ENCODE measurements at regions not wholly inside any gene's neighbourhood (a gene's known extent, or its start where the extent isn't known, plus 50 kb on each side); places are given as distances from the start of the nearest gene placed in this dataset.

- no peaks in the 10 kb centered on the region for H3K9me3 ChIP-seq (ENCODE audit: control insufficient read depth, insufficient read depth, low read depth, low read length)
- no peak for DNase-seq (ENCODE audit: low read depth in 2 of 2)
- H3K9ac ChIP-seq (ENCODE audit: insufficient read depth, low read length): no peak overlapping the region
- H3K27me3 ChIP-seq (ENCODE audit: control insufficient read depth, insufficient read depth, low read length): no peaks in the 10 kb centered on the region
- H3K4me1 ChIP-seq (ENCODE audit: control insufficient read depth, extremely low read depth, insufficient read depth, low read length): no peaks in the 10 kb centered on the region
- no peak overlapping the region for H3K27ac ChIP-seq (ENCODE audit: insufficient read depth, low read length)
- TF ChIP-seq CTCF (conservative IDR thresholded peaks at IDR 0.05 in 1 of 2, IDR thresholded peaks at IDR 0.05 in 1 of 2; ENCODE audit: low read depth in 1 of 2, low read length in 2 of 2) (no peak), EZH2 (IDR thresholded peaks at IDR 0.05; ENCODE audit: low read length, missing control alignments) (no peak)
- H3K36me3 ChIP-seq (ENCODE audit: control insufficient read depth, insufficient read depth, low read length): no peaks in the 10 kb centered on the region
- no peaks in the 10 kb centered on the region for H4K20me1 ChIP-seq (ENCODE audit: control insufficient read depth, extremely low read depth, insufficient read depth, low read length)
- H3K4me2 ChIP-seq (ENCODE audit: extremely low read depth, insufficient read depth, low read length): no peak overlapping the region
- H3K79me2 ChIP-seq (ENCODE audit: control insufficient read depth, insufficient read depth, low read length): no peaks in the 10 kb centered on the region
- H2AFZ ChIP-seq (ENCODE audit: low read length): no peak overlapping the region
- no peak overlapping the region for H3K4me3 ChIP-seq (replicated peaks in 1 of 4; ENCODE audit: control extremely low read depth in 1 of 4, insufficient read depth in 1 of 4, low read depth in 3 of 4, low read length in 4 of 4)
Measured at GRCh38 chr6:153623496-153623895, 415.5 kb upstream of the OPRM1 start.

- TF ChIP-seq EZH2 (IDR thresholded peaks at IDR 0.05; ENCODE audit: low read length, missing control alignments): no peak
- no peak for TF ChIP-seq CTCF (conservative IDR thresholded peaks at IDR 0.05 in 1 of 2, IDR thresholded peaks at IDR 0.05 in 1 of 2; ENCODE audit: low read depth in 1 of 2, low read length in 2 of 2)
- no peak overlapping the region for H3K9ac ChIP-seq (ENCODE audit: insufficient read depth, low read length)
- no peak for DNase-seq (ENCODE audit: low read depth in 2 of 2)
- no peaks in the 10 kb centered on the region for H3K27me3 ChIP-seq (ENCODE audit: control insufficient read depth, insufficient read depth, low read length)
- H3K36me3 ChIP-seq (ENCODE audit: control insufficient read depth, insufficient read depth, low read length): no peaks in the 10 kb centered on the region
- no peaks in the 10 kb centered on the region for H3K79me2 ChIP-seq (ENCODE audit: control insufficient read depth, insufficient read depth, low read length)
- H2AFZ ChIP-seq (ENCODE audit: low read length): no peak overlapping the region
- no peaks in the 10 kb centered on the region for H3K4me1 ChIP-seq (ENCODE audit: control insufficient read depth, extremely low read depth, insufficient read depth, low read length)
- no peak overlapping the region for H3K27ac ChIP-seq (ENCODE audit: insufficient read depth, low read length)
- no peaks in the 10 kb centered on the region for H4K20me1 ChIP-seq (ENCODE audit: control insufficient read depth, extremely low read depth, insufficient read depth, low read length)
- H3K4me2 ChIP-seq (ENCODE audit: extremely low read depth, insufficient read depth, low read length): no peak overlapping the region
- no peak overlapping the region for H3K4me3 ChIP-seq (replicated peaks in 1 of 4; ENCODE audit: control extremely low read depth in 1 of 4, insufficient read depth in 1 of 4, low read depth in 3 of 4, low read length in 4 of 4)
- no peaks in the 10 kb centered on the region for H3K9me3 ChIP-seq (ENCODE audit: control insufficient read depth, insufficient read depth, low read depth, low read length)
Measured at GRCh38 chr6:153621491-153621890, 417.5 kb upstream of the OPRM1 start.

- Histone ChIP-seq H4K20me1 (ENCODE audit: control insufficient read depth, extremely low read depth, insufficient read depth, low read length) (no peaks in the 10 kb centered on the region), H3K27ac (ENCODE audit: insufficient read depth, low read length) (no peak overlapping the region), H3K9ac (ENCODE audit: insufficient read depth, low read length) (no peak overlapping the region), H3K36me3 (ENCODE audit: control insufficient read depth, insufficient read depth, low read length) (no peaks in the 10 kb centered on the region), H3K4me1 (ENCODE audit: control insufficient read depth, extremely low read depth, insufficient read depth, low read length) (no peaks in the 10 kb centered on the region), H2AFZ (ENCODE audit: low read length) (no peak overlapping the region), H3K27me3 (ENCODE audit: control insufficient read depth, insufficient read depth, low read length) (no peaks in the 10 kb centered on the region), H3K4me3 (replicated peaks in 1 of 4; ENCODE audit: control extremely low read depth in 1 of 4, insufficient read depth in 1 of 4, low read depth in 3 of 4, low read length in 4 of 4) (no peak overlapping the region), H3K79me2 (ENCODE audit: control insufficient read depth, insufficient read depth, low read length) (no peaks in the 10 kb centered on the region), H3K9me3 (ENCODE audit: control insufficient read depth, insufficient read depth, low read depth, low read length) (no peaks in the 10 kb centered on the region), H3K4me2 (ENCODE audit: extremely low read depth, insufficient read depth, low read length) (no peak overlapping the region)
- no peak for DNase-seq (ENCODE audit: low read depth in 2 of 2)
- TF ChIP-seq EZH2 (IDR thresholded peaks at IDR 0.05; ENCODE audit: low read length, missing control alignments) (no peak), CTCF (conservative IDR thresholded peaks at IDR 0.05 in 1 of 2, IDR thresholded peaks at IDR 0.05 in 1 of 2; ENCODE audit: low read depth in 1 of 2, low read length in 2 of 2) (no peak)
Measured at GRCh38 chr6:153621070-153621469, 418.0 kb upstream of the OPRM1 start.

Data from fibroblast of lung (primary cell).